SK-N-SH treated with all-trans-retinoic acid at 6 μM for 48 hours (cell line): ENCODE measurements at regions not wholly inside any gene's neighbourhood (a gene's known extent, or its start where the extent isn't known, plus 50 kb on each side); places are given as distances from the start of the nearest gene placed in this dataset.

ENCODE experiments used
- ATAC-seq: fragments of 200-7000 bp; cut with Tn5 transposase; 3 replicates; pipeline ENCODE4 v1.9.1; 2020; ENCODE audit warnings: mild to moderate bottlenecking, moderate library complexity
- ARNTL ChIP-seq: fragments of 450-650 bp; formaldehyde crosslinking; IDR thresholded peaks from 2 replicates; pipeline ENCODE4 v1.5.0; 2020; ENCODE audit warnings: low read depth, mild to moderate bottlenecking, moderate library complexity, borderline replicate concordance
- CREB5 ChIP-seq: fragments of 250-450 bp; sonication (Bioruptor Pico); IDR thresholded peaks from 2 replicates; pipeline ENCODE4 v1.5.1; 2020; ENCODE audit warnings: low read depth, mild to moderate bottlenecking, moderate library complexity
- CSDC2 ChIP-seq: fragments of 250-450 bp; sonication (Bioruptor Pico); IDR thresholded peaks from 2 replicates; pipeline ENCODE4 v1.5.0; 2020; ENCODE audit warnings: mild to moderate bottlenecking, moderate library complexity
- ESRRG ChIP-seq: fragments of 250-450 bp; sonication (Bioruptor Pico); IDR thresholded peaks from 2 replicates; pipeline ENCODE4 v1.6.1; 2021; ENCODE audit warnings: mild to moderate bottlenecking
- GLIS3 ChIP-seq: fragments of 250-450 bp; sonication (Bioruptor Pico); IDR thresholded peaks from 2 replicates; pipeline ENCODE4 v1.5.0; 2020; ENCODE audit warnings: mild to moderate bottlenecking, moderate library complexity
- ISL1 ChIP-seq: fragments of 250-450 bp; sonication (Bioruptor Pico); IDR thresholded peaks from 2 replicates; pipeline ENCODE4 v2.1.2; 2022; ENCODE audit warnings: mild to moderate bottlenecking, moderate library complexity
- OSR1 ChIP-seq: fragments of 250-450 bp; sonication (Bioruptor Pico); IDR thresholded peaks from 2 replicates; pipeline ENCODE4 v1.8.0; 2022; ENCODE audit warnings: moderate library complexity, mild to moderate bottlenecking, inconsistent platforms
- PATZ1 ChIP-seq: fragments of 250-450 bp; sonication (Bioruptor Pico); IDR thresholded peaks from 2 replicates; pipeline ENCODE4 v1.8.0; 2020; ENCODE audit warnings: mild to moderate bottlenecking, moderate library complexity, borderline replicate concordance
- POU6F1 ChIP-seq: fragments of 250-450 bp; sonication (Bioruptor Pico); IDR thresholded peaks from 2 replicates; pipeline ENCODE4 v1.8.0; 2021; ENCODE audit warnings: low read depth, mild to moderate bottlenecking, moderate library complexity, borderline replicate concordance
- PPARA ChIP-seq: fragments of 250-450 bp; sonication (Bioruptor Pico); IDR thresholded peaks from 2 replicates; pipeline ENCODE4 v1.5.0; 2020; ENCODE audit warnings: mild to moderate bottlenecking, borderline replicate concordance
- RARB ChIP-seq: fragments of 250-450 bp; sonication (Bioruptor Pico); IDR thresholded peaks from 2 replicates; pipeline ENCODE4 v1.8.0; 2021; ENCODE audit warnings: mild to moderate bottlenecking, moderate library complexity
- SNAI2 ChIP-seq: fragments of 250-450 bp; sonication (Bioruptor Pico); IDR thresholded peaks from 2 replicates; pipeline ENCODE4 v1.5.0; 2020; ENCODE audit warnings: mild to moderate bottlenecking, moderate library complexity
- TCF4 ChIP-seq: fragments of 250-450 bp; sonication (Bioruptor Pico); IDR thresholded peaks from 2 replicates; pipeline ENCODE4 v1.8.0; 2021; ENCODE audit warnings: mild to moderate bottlenecking, moderate library complexity, borderline replicate concordance
- TOX ChIP-seq: fragments of 250-450 bp; sonication (Bioruptor Pico); IDR thresholded peaks from 2 replicates; pipeline ENCODE4 v1.8.0; 2021; ENCODE audit warnings: mild to moderate bottlenecking, moderate library complexity, borderline replicate concordance
- ZNF565 ChIP-seq: fragments of 450-650 bp; formaldehyde crosslinking; conservative IDR thresholded peaks from 2 replicates; pipeline ENCODE4 v1.5.0; 2020; ENCODE audit warnings: low read depth, mild to moderate bottlenecking, moderate library complexity
- ZNF70 ChIP-seq: fragments of 450-650 bp; formaldehyde crosslinking; IDR thresholded peaks from 2 replicates; pipeline ENCODE4 v1.5.0; 2020; ENCODE audit warnings: mild to moderate bottlenecking, moderate library complexity
- ZNF8 ChIP-seq: fragments of 450-650 bp; formaldehyde crosslinking; IDR thresholded peaks from 2 replicates; pipeline ENCODE4 v1.5.0; 2020; ENCODE audit warnings: mild to moderate bottlenecking, moderate library complexity
- TF ChIP-seq, protein P1 (sequence below): fragments of 250-450 bp; sonication (Bioruptor Pico); IDR thresholded peaks from 2 replicates; pipeline ENCODE4 v1.5.0; 2020; ENCODE audit warnings: mild to moderate bottlenecking, moderate library complexity

DNA sequence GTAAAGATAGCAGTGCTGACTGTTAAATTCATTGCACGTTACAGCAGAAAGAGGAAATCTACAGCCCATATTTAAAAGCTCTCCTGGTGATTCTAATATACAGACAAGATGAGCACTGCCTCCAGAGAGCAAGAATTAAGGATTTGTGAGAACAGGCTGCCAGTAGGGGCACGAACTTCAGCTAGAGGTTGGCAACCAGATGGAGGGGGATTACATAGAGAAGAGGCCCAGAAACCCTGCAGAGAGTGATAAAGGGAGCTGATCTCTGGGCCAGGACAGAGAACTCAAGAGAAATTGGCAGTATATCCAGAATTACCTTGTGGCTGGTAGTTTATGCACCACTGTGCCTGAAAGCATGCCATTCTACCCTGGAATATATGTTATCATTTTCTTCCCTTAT lies 144.8 kb downstream of the UFM1 start (continued):
- TF ChIP-seq ISL1: no peak
- TF ChIP-seq SNAI2 (CRISPR knock-in tag): no peak
- no peak for TF ChIP-seq ESRRG (CRISPR knock-in tag)
- TF ChIP-seq ZNF565: no peak

GRCh38 chr13:38496917-38497316 lies 147.3 kb downstream of the UFM1 start:
- no peak for TF ChIP-seq ISL1
- no peak for TF ChIP-seq TCF4 (CRISPR knock-in tag)
- TF ChIP-seq ZNF8 (CRISPR knock-in tag): no peak
- TF ChIP-seq, protein P1, sequence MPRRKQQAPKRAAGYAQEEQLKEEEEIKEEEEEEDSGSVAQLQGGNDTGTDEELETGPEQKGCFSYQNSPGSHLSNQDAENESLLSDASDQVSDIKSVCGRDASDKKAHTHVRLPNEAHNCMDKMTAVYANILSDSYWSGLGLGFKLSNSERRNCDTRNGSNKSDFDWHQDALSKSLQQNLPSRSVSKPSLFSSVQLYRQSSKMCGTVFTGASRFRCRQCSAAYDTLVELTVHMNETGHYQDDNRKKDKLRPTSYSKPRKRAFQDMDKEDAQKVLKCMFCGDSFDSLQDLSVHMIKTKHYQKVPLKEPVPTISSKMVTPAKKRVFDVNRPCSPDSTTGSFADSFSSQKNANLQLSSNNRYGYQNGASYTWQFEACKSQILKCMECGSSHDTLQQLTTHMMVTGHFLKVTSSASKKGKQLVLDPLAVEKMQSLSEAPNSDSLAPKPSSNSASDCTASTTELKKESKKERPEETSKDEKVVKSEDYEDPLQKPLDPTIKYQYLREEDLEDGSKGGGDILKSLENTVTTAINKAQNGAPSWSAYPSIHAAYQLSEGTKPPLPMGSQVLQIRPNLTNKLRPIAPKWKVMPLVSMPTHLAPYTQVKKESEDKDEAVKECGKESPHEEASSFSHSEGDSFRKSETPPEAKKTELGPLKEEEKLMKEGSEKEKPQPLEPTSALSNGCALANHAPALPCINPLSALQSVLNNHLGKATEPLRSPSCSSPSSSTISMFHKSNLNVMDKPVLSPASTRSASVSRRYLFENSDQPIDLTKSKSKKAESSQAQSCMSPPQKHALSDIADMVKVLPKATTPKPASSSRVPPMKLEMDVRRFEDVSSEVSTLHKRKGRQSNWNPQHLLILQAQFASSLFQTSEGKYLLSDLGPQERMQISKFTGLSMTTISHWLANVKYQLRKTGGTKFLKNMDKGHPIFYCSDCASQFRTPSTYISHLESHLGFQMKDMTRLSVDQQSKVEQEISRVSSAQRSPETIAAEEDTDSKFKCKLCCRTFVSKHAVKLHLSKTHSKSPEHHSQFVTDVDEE (CRISPR knock-in tag): no peak
- TF ChIP-seq ZNF565: no peak
- no peak for TF ChIP-seq CSDC2 (CRISPR knock-in tag)
- no peak for TF ChIP-seq PATZ1 (CRISPR knock-in tag)
- TF ChIP-seq ESRRG (CRISPR knock-in tag): no peak
- ATAC-seq: no peak

- TF ChIP-seq CSDC2 (CRISPR knock-in tag) (no peak), TOX (CRISPR knock-in tag) (no peak), ESRRG (CRISPR knock-in tag) (no peak), ISL1 (no peak), ARNTL (no peak), OSR1 (CRISPR knock-in tag) (no peak), RARB (no peak), POU6F1 (no peak), SNAI2 (CRISPR knock-in tag) (no peak), ZNF70 (CRISPR knock-in tag) (no peak), PPARA (CRISPR knock-in tag) (no peak), GLIS3 (CRISPR knock-in tag) (no peak), PATZ1 (CRISPR knock-in tag) (no peak), CREB5 (CRISPR knock-in tag) (no peak), ZNF8 (CRISPR knock-in tag) (no peak)
- TF ChIP-seq, protein P1 (CRISPR knock-in tag): no peak
- ATAC-seq: no peak
Observed at GRCh38 chr13:38498271-38498670, 148.6 kb downstream of the UFM1 start.
